GM18520 (cell line): ENCODE measurements at regions not wholly inside any gene's neighbourhood (a gene's known extent, or its start where the extent isn't known, plus 50 kb on each side); places are given as distances from the start of the nearest gene placed in this dataset.
A peak's percentile ranks its signal among the peaks of the same experiment; 100 is the strongest.
"Not testable (repeated sequence)": the region's sequence is repeated elsewhere in the genome, so short reads cannot be mapped to it uniquely, and the experiment has no call there.

Experiments used
- ATAC-seq: cut with Tn5 transposase; IDR thresholded peaks from one replicate; pipeline ENCODE4 v1.9.1; 2021; ENCODE audit not compliant: unreplicated experiment

GRCh38 chr7:93048136-93048930, 69.4 kb downstream of the SAMD9 start:
- ATAC-seq = no peak

GRCh38 chr7:93047514-93048099, 70.2 kb downstream of the SAMD9 start:
- ATAC-seq = no peak

- no peak for ATAC-seq
Observed at GRCh38 chr7:93046641-93047040, 71.1 kb downstream of the SAMD9 start.

DNA sequence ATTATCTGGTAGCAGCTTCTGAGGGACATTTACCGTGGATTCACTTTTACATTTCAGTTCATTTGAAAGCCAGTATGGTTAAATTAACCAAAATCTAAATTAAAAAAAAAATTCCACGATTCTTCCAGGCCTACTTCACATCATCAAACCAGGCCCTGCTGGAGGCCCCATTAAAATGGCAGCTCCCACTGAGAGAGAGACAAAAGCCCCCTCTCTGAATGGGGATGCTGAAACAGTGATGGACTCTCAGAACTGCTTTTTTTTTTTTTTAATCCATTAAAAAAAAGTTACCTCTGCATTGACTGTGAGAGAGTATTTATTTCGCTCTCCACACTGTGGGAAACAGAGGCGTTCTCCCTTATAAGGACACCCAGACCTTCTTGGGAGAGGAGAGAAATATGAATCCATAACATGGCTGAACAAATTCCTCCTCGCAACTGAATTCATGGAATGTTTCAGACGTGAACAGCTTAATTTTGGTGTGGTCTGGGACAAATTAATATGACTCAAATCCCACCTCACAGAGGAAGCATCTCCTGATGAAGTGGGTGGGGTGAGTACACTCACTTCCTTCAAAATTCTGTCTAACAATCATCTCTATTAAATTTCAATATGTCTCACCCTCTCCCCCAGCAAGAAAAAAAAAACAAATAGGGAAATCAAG, 73.5 kb downstream of the SAMD9 start:
- no peak for ATAC-seq

DNA sequence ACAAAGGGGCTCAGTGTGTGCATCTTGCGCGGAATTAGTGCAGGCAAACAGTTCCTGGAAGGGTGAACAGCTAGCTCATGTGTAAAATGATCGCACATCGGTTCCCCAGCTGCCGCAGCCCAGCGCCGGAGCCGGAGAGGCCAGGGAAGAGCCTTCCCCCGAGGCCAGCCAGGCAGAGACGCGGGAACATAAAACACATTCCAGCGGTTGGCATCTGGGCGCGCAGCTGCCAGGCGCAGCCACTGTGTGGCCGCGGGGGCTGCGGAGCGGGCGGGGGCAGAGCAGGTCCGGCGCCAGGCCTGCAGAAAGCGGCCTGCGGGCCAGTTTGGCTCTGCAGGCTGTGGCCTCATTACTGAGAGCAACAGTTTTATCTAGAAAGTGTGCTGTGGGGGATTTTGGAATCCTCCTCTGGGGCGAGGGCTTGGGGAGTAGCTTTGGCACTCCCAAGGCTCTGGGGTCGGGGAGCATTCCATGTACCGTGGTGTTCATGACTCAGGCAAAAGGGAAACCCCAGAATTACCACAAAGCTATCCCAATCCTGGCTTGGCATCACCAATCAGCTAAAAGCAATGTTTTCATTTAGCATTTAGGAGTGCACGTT, 74.3 kb downstream of the SAMD9 start:
- ATAC-seq = no peak

- no peak for ATAC-seq
Observed at GRCh38 chr7:93040355-93040754, 77.4 kb downstream of the SAMD9 start.

DNA sequence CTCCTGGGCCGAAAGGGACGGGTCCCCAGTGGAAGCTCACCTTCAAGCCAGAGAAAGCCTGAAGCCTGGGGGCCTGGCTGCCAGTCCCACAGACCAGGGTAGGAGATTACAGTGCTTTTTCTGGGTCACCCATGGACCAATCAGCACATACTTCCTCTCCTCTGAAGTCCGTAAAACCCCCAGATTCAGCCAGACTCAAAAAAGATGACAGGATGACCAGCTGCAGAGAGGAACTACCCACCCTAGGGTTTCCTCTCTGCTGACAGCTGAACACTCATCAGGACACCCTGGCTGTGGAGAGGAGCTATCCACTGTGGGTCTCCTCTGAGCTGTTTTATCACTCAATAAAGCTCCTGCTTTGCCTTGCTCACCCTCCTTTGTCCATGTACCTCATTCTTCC, 78.0 kb downstream of the SAMD9 start:
- no peak for ATAC-seq

- ATAC-seq = no peak
Observed at GRCh38 chr7:93039282-93039681, 78.5 kb downstream of the SAMD9 start.

- peak; percentile 96 for ATAC-seq
Observed at GRCh38 chr7:93036807-93037206, 81.0 kb downstream of the SAMD9 start.

DNA sequence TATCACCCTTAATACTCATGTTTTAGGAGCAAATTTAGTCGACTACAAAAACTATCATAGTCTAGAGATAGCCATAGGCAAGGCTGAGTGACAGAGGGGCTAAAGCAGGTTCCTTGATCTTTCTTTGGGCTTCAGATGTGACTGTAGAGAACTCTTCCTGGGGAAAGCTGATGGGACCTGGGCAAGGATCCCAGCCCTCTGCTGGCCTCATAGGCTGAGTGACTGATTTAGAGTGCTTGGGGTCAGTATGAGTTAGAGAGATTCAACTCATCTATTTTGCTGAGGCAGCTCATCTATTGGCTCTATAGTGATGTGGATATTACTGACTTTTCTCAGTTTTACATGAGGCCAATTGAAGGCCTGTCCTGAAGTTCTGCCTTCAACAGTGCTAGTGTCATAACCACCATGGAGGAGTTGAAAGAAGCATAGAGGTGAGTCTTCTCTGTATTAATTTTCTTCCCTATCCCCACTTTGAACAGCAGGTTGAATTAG, 81.6 kb downstream of the SAMD9 start:
- ATAC-seq = no peak

GRCh38 chr7:93031795-93032194, 86.0 kb downstream of the SAMD9 start:
- ATAC-seq = no peak

- ATAC-seq = no peak
Observed at GRCh38 chr7:93030605-93031225, 87.1 kb downstream of the SAMD9 start.

DNA sequence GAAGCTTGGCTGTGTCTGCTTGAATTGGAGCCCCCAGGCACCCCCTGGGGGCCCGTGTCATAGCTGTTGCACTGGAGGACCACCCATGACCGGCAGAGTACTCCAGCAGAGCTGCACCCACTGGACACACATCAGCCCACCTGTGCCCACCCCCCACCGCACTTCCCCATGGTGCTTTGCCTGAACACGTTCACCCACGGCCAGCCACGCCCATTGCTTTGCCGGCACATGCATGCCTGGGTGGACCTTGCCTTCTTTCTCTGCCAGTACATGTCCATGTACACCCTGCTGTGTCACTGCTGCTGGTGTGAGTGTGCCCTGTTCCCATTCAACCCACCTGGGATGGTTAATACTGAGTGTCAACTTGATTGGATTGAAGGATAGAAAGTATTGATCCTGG, 88.7 kb downstream of the SAMD9 start:
- ATAC-seq = no peak

- no peak for ATAC-seq
Observed at GRCh38 chr7:93028610-93029009, 89.2 kb downstream of the SAMD9 start.

DNA sequence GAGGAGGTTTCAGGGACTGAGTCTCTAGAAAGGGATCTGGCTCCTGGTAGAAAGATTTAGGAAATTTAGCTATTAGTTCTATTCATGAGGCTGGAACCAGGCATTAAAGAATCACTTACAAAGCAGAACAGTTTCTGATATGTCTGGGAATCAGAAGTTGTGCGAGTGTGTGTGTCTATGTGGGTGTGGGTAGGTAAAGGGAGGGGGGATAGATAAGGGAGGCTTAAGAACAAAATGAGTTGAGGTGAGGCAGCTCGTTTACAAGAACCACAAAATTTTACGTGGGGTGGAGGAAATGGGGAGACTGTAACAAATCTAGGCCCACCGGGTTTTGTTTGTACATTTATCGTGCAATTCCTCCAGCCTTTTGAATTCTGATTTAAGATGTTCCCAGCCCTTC, 90.7 kb downstream of the SAMD9 start:
- no peak for ATAC-seq

- ATAC-seq = no peak
Observed at GRCh38 chr7:93026425-93026824, 91.4 kb downstream of the SAMD9 start.

DNA sequence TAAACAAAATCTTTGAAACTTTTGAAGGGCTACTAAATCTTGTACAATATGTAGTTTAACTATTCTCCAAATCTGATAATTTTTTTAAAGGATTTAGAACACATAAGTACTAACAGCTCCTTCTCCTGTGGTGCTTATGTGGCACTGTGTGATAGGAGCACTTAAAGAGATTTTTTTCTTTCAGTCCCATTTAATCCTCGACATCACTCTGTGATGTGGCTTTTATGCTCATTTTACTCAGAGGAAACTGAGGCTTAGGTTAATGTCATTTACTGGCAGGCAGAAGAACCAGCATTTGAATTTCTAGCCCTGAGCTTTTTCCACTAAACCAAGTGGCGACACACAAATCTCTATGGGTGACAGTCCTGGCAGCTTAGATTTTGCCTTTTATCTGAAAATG, 92.4 kb downstream of the SAMD9 start:
- ATAC-seq = no peak

- not testable (repeated sequence) for ATAC-seq
Observed at GRCh38 chr7:93022931-93023478, 94.8 kb downstream of the SAMD9 start.

DNA sequence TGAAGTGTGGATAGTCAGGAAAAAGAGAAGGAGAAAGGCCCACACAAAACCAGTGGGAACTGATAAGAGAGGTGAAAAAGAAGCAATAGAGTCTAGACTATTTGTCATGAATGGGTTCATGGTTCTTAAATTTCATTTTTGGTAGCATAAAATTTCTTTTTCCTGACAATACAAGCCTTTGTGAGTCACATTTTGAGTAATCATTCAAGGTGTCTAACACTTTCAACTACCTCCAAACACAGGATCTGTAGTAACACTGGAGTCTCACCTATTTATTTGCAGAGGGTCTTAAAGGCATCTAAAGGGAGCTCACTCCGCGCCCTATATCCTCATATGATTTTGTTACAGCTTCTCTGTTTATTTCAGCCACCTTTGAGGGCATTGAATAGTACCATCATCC, 96.0 kb downstream of the SAMD9 start:
- no peak for ATAC-seq

DNA sequence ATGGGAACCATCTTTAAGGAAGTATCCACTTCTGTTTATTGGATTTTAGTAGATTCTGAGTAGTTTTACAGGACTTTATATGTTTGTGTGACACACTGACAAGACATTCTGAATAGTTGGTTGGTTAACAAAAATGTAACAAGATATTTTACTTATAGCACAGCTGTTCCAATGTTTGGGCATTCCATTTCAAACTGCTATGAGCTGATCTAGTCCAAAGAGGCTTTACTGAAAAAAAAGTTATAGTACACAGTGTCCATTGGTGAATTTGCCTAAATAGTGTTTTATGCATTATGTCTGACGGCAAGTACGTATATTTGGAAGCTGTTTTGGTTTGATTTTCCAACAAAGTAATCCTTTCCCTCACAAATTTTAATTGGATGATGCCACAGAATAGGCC, 99.1 kb downstream of the SAMD9 start:
- ATAC-seq = no peak
